ENCODE measurements at regions not wholly inside any gene's neighbourhood (a gene's known extent, or its start where the extent isn't known, plus 50 kb on each side); places are given as distances from the start of the nearest gene placed in this dataset.
"Not testable (repeated sequence)": the region's sequence is repeated elsewhere in the genome, so short reads cannot be mapped to it uniquely, and the experiment has no call there.

DNA sequence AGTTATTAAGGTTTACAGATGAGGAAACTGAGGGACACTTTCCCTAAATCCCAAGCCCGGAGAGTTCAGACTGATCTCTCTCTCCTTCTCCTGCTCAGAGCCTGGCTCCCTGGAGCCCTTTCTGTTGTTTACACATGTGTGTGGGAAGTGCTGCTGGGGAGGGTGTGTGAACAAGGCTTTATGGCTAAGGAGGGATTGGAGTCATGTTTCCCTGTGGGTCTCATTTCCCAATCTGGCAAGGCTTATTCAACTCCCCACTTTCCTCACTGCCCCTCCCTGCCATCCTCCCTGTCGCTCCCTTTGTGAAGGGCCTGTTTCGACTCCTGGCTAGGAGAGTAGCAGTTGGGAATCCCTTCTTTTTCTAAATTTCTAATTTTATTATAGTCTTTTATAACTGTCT is 57.3 kb upstream of the PAX8 start:
- WGBS (ENCODE audit: insufficient coverage, insufficient replicate concordance, low lambda C conversion rate, missing lambda C conversion rate), result 22% methylated on average over 3 of the region's 3 CpGs
- H3K79me2 ChIP-seq (ENCODE audit: control insufficient read depth, insufficient read depth, low read length); FAIRE-seq; H3K4me1 ChIP-seq (ENCODE audit: control insufficient read depth, insufficient read depth, low read length); POLR2A ChIA-PET; in situ Hi-C loops (cut with MboI); H4K20me1 ChIP-seq (ENCODE audit: control insufficient read depth, insufficient read depth); DNase-seq (ENCODE audit: low read depth, low spot score); H3K9ac ChIP-seq (ENCODE audit: control insufficient read depth, insufficient read depth, low read length); SMC1A ChIA-PET (ENCODE audit: uncharacterized antibody, unreplicated experiment); H3K4me3 ChIP-seq; CTCF ChIA-PET; H3K4me2 ChIP-seq (ENCODE audit: control insufficient read depth, insufficient read depth); ATAC-seq; H3K27me3 ChIP-seq (replicated peaks in 1 of 2; ENCODE audit: control insufficient read depth in 2 of 2, insufficient read depth in 2 of 2, low read length in 1 of 2); RAD21 ChIA-PET (ENCODE audit: unreplicated experiment); H3K36me3 ChIP-seq (ENCODE audit: control insufficient read depth in 2 of 2, insufficient read depth in 2 of 2, low read length in 1 of 2); H3K27ac ChIP-seq (ENCODE audit: control insufficient read depth, insufficient read depth); H2AFZ ChIP-seq (ENCODE audit: control insufficient read depth, low read depth, low read length); intact Hi-C loops (cut with micrococcal nuclease; ENCODE audit: unreplicated experiment); H3K9me3 ChIP-seq (replicated peaks; ENCODE audit: control insufficient read depth, insufficient read depth, low read length); BruUV-seq (replicated peaks): not testable (repeated sequence)

DNA sequence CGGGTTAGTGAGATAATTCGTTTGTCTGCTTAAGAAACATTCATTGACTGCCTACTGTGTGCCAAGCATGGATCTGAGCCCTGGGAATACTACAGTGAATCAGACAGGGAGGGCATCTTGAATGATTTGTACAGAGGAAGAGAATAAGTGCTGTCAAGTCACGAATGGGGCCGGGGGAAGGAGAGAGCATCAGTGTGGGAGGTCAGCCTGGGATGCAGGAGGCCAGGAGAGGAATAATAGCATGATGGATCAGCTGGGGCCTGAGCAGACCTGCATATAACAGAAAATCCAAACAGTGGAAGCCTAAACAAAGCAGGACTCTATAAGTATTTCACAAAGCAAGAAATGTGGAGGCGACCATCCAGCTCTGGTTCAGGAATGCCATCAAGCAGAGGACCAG is 55.4 kb upstream of the PAX8 start:
- ChIA-PET SMC1A (ENCODE audit: uncharacterized antibody, unreplicated experiment) (no interaction called here), RAD21 (ENCODE audit: unreplicated experiment) (no interaction called here), CTCF (no interaction called here), POLR2A (no interaction called here)
- DNase-seq (ENCODE audit: low read depth, low spot score), result no peak
- H3K4me2 ChIP-seq (ENCODE audit: control insufficient read depth, insufficient read depth), result no peak overlapping the region
- no TSS peak for BruUV-seq (replicated peaks)
- no peak overlapping the region for H3K4me3 ChIP-seq
- no peaks in the 10 kb centered on the region for H3K79me2 ChIP-seq (ENCODE audit: control insufficient read depth, insufficient read depth, low read length)
- ATAC-seq, result no peak
- intact Hi-C loops (cut with micrococcal nuclease; ENCODE audit: unreplicated experiment), result no loop called here
- H3K36me3 ChIP-seq (ENCODE audit: control insufficient read depth in 2 of 2, insufficient read depth in 2 of 2, low read length in 1 of 2), result no peaks in the 10 kb centered on the region
- no peak overlapping the region for H3K27ac ChIP-seq (ENCODE audit: control insufficient read depth, insufficient read depth)
- H4K20me1 ChIP-seq (ENCODE audit: control insufficient read depth, insufficient read depth), result no peaks in the 10 kb centered on the region
- TF ChIP-seq MYC (IDR thresholded peaks at IDR 0.05; ENCODE audit: insufficient read depth, insufficient read length, insufficient replicate concordance, low read length, severe bottlenecking), result no peak
- no peak for TF ChIP-seq POLR2A (IDR thresholded peaks at IDR 0.05; ENCODE audit: low read depth, low read length)
- TF ChIP-seq TBL1XR1 (IDR thresholded peaks at IDR 0.05; ENCODE audit: low read depth, low read length), result no peak
- TF ChIP-seq SMARCA5 (IDR thresholded peaks at IDR 0.05), result no peak
- TF ChIP-seq IRF4 (IDR thresholded peaks at IDR 0.05; ENCODE audit: low read depth, low read length), result no peak
- TF ChIP-seq SRF (IDR thresholded peaks at IDR 0.05; ENCODE audit: low read depth in 2 of 2, low read length in 2 of 2), result no peak
- TF ChIP-seq, protein P1, sequence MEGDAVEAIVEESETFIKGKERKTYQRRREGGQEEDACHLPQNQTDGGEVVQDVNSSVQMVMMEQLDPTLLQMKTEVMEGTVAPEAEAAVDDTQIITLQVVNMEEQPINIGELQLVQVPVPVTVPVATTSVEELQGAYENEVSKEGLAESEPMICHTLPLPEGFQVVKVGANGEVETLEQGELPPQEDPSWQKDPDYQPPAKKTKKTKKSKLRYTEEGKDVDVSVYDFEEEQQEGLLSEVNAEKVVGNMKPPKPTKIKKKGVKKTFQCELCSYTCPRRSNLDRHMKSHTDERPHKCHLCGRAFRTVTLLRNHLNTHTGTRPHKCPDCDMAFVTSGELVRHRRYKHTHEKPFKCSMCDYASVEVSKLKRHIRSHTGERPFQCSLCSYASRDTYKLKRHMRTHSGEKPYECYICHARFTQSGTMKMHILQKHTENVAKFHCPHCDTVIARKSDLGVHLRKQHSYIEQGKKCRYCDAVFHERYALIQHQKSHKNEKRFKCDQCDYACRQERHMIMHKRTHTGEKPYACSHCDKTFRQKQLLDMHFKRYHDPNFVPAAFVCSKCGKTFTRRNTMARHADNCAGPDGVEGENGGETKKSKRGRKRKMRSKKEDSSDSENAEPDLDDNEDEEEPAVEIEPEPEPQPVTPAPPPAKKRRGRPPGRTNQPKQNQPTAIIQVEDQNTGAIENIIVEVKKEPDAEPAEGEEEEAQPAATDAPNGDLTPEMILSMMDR (IDR thresholded peaks at IDR 0.05 in 2 of 3, conservative IDR thresholded peaks at IDR 0.05 in 1 of 3; ENCODE audit: control insufficient read depth in 2 of 3, extremely low read depth in 1 of 3, insufficient read depth in 1 of 3, low read depth in 3 of 3, low read length in 3 of 3), result no peak
- no peak for TF ChIP-seq SIN3A (IDR thresholded peaks at IDR 0.05; ENCODE audit: low read depth, low read length)
- no peaks in the 10 kb centered on the region; a peak in 1 of 4 replicates for H3K27me3 ChIP-seq (replicated peaks in 1 of 2; ENCODE audit: control insufficient read depth in 2 of 2, insufficient read depth in 2 of 2, low read length in 1 of 2)
- in situ Hi-C loops (cut with MboI), result no loop called here
- no peak overlapping the region for H3K9ac ChIP-seq (ENCODE audit: control insufficient read depth, insufficient read depth, low read length)
- WGBS (ENCODE audit: insufficient coverage, insufficient replicate concordance, low lambda C conversion rate, missing lambda C conversion rate), result 14% methylated on average over 5 of the region's 5 CpGs
- no peak overlapping the region for H2AFZ ChIP-seq (ENCODE audit: control insufficient read depth, low read depth, low read length)
- no peak for FAIRE-seq
- H3K9me3 ChIP-seq (replicated peaks; ENCODE audit: control insufficient read depth, insufficient read depth, low read length), result no peaks in the 10 kb centered on the region
- H3K4me1 ChIP-seq (ENCODE audit: control insufficient read depth, insufficient read depth, low read length), result no peaks in the 10 kb centered on the region

- H3K27ac ChIP-seq (ENCODE audit: control insufficient read depth, insufficient read depth); BruUV-seq (replicated peaks); CTCF ChIA-PET; FAIRE-seq; H3K79me2 ChIP-seq (ENCODE audit: control insufficient read depth, insufficient read depth, low read length); H3K4me1 ChIP-seq (ENCODE audit: control insufficient read depth, insufficient read depth, low read length); H3K36me3 ChIP-seq (ENCODE audit: control insufficient read depth in 2 of 2, insufficient read depth in 2 of 2, low read length in 1 of 2); H2AFZ ChIP-seq (ENCODE audit: control insufficient read depth, low read depth, low read length); H3K9ac ChIP-seq (ENCODE audit: control insufficient read depth, insufficient read depth, low read length); intact Hi-C loops (cut with micrococcal nuclease; ENCODE audit: unreplicated experiment); H4K20me1 ChIP-seq (ENCODE audit: control insufficient read depth, insufficient read depth); H3K9me3 ChIP-seq (replicated peaks; ENCODE audit: control insufficient read depth, insufficient read depth, low read length); in situ Hi-C loops (cut with MboI); DNase-seq (ENCODE audit: low read depth, low spot score); RAD21 ChIA-PET (ENCODE audit: unreplicated experiment); H3K4me3 ChIP-seq; H3K4me2 ChIP-seq (ENCODE audit: control insufficient read depth, insufficient read depth); ATAC-seq; H3K27me3 ChIP-seq (replicated peaks in 1 of 2; ENCODE audit: control insufficient read depth in 2 of 2, insufficient read depth in 2 of 2, low read length in 1 of 2); SMC1A ChIA-PET (ENCODE audit: uncharacterized antibody, unreplicated experiment); POLR2A ChIA-PET: not testable (repeated sequence)
- 36% methylated on average over 5 of the region's 5 CpGs for WGBS (ENCODE audit: insufficient coverage, insufficient replicate concordance, low lambda C conversion rate, missing lambda C conversion rate)
Observed at GRCh38 chr2:113333735-113334134, 55.0 kb upstream of the PAX8 start.

Measured in GM12878 (cell line).